ENCODE measurements at regions not wholly inside any gene's neighbourhood (a gene's known extent, or its start where the extent isn't known, plus 50 kb on each side); places are given as distances from the start of the nearest gene placed in this dataset.

- Histone ChIP-seq H3K27ac (ENCODE audit: low read length) (no peak overlapping the region), H3K9me2 (ENCODE audit: insufficient read depth, low read length) (no peaks in the 10 kb centered on the region), H3K4me3 (ENCODE audit: low read length) (no peak overlapping the region), H3K4me2 (ENCODE audit: low read length) (no peak overlapping the region), H2AFZ (ENCODE audit: low read depth, low read length) (no peak overlapping the region), H3K9me3 (ENCODE audit: low read length) (peaks cover 10% of the 10 kb centered on the region), H4K20me1 (ENCODE audit: insufficient read depth) (no peaks in the 10 kb centered on the region), H3F3A (ENCODE audit: insufficient read depth, low read length, poor library complexity, severe bottlenecking) (no peaks in the 10 kb centered on the region), H3K9ac (ENCODE audit: low read length) (no peak overlapping the region), H3K79me2 (replicated peaks; ENCODE audit: insufficient read depth, low read length) (no peaks in the 10 kb centered on the region), H3K36me3 (ENCODE audit: insufficient read depth, low read length) (no peaks in the 10 kb centered on the region), H3K27me3 (ENCODE audit: insufficient read depth, low read depth, low read length) (no peaks in the 10 kb centered on the region)
- TF ChIP-seq, protein P1, sequence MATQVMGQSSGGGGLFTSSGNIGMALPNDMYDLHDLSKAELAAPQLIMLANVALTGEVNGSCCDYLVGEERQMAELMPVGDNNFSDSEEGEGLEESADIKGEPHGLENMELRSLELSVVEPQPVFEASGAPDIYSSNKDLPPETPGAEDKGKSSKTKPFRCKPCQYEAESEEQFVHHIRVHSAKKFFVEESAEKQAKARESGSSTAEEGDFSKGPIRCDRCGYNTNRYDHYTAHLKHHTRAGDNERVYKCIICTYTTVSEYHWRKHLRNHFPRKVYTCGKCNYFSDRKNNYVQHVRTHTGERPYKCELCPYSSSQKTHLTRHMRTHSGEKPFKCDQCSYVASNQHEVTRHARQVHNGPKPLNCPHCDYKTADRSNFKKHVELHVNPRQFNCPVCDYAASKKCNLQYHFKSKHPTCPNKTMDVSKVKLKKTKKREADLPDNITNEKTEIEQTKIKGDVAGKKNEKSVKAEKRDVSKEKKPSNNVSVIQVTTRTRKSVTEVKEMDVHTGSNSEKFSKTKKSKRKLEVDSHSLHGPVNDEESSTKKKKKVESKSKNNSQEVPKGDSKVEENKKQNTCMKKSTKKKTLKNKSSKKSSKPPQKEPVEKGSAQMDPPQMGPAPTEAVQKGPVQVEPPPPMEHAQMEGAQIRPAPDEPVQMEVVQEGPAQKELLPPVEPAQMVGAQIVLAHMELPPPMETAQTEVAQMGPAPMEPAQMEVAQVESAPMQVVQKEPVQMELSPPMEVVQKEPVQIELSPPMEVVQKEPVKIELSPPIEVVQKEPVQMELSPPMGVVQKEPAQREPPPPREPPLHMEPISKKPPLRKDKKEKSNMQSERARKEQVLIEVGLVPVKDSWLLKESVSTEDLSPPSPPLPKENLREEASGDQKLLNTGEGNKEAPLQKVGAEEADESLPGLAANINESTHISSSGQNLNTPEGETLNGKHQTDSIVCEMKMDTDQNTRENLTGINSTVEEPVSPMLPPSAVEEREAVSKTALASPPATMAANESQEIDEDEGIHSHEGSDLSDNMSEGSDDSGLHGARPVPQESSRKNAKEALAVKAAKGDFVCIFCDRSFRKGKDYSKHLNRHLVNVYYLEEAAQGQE (IDR thresholded peaks at IDR 0.05; ENCODE audit: borderline replicate concordance): no peak
- TF ChIP-seq CTCF (IDR thresholded peaks at IDR 0.05; ENCODE audit: poor library complexity, severe bottlenecking): no peak
- TF ChIP-seq TAF1 (IDR thresholded peaks at IDR 0.05; ENCODE audit: low read depth): no peak
- no peak for TF ChIP-seq EZH2 (IDR thresholded peaks at IDR 0.05; ENCODE audit: borderline replicate concordance, insufficient read depth, low read length, poor library complexity, severe bottlenecking)
- TF ChIP-seq POLR2AphosphoS5 (IDR thresholded peaks at IDR 0.05): no peak
- TF ChIP-seq MXI1 (conservative IDR thresholded peaks at IDR 0.05; ENCODE audit: poor library complexity, severe bottlenecking): no peak
- TF ChIP-seq EP300 (conservative IDR thresholded peaks at IDR 0.05; ENCODE audit: poor library complexity, severe bottlenecking): no peak
- TF ChIP-seq SMC3 (conservative IDR thresholded peaks at IDR 0.05; ENCODE audit: poor library complexity): no peak
- no peak for TF ChIP-seq RAD21 (conservative IDR thresholded peaks at IDR 0.05)
Observed at GRCh38 chr14:76656592-76656991, 104.7 kb upstream of the VASH1 start.

GRCh38 chr14:76657404-76657803, 103.9 kb upstream of the VASH1 start:
- Histone ChIP-seq H3K9me2 (ENCODE audit: insufficient read depth, low read length) (no peaks in the 10 kb centered on the region), H3K4me2 (ENCODE audit: low read length) (no peak overlapping the region), H4K20me1 (ENCODE audit: insufficient read depth) (no peaks in the 10 kb centered on the region), H3K4me3 (ENCODE audit: low read length) (no peak overlapping the region), H3K27me3 (ENCODE audit: insufficient read depth, low read depth, low read length) (no peaks in the 10 kb centered on the region), H2AFZ (ENCODE audit: low read depth, low read length) (no peak overlapping the region), H3K36me3 (ENCODE audit: insufficient read depth, low read length) (no peaks in the 10 kb centered on the region), H3K27ac (ENCODE audit: low read length) (no peak overlapping the region), H3F3A (ENCODE audit: insufficient read depth, low read length, poor library complexity, severe bottlenecking) (no peaks in the 10 kb centered on the region), H3K9me3 (ENCODE audit: low read length) (peaks cover 10% of the 10 kb centered on the region), H3K9ac (ENCODE audit: low read length) (no peak overlapping the region), H3K79me2 (replicated peaks; ENCODE audit: insufficient read depth, low read length) (no peaks in the 10 kb centered on the region)
- TF ChIP-seq CTCF (IDR thresholded peaks at IDR 0.05; ENCODE audit: poor library complexity, severe bottlenecking) (no peak), MXI1 (conservative IDR thresholded peaks at IDR 0.05; ENCODE audit: poor library complexity, severe bottlenecking) (no peak), TAF1 (IDR thresholded peaks at IDR 0.05; ENCODE audit: low read depth) (no peak)

Measured in neural cell (in vitro differentiated cells).